ENCODE measurements at regions not wholly inside any gene's neighbourhood (a gene's known extent, or its start where the extent isn't known, plus 50 kb on each side); places are given as distances from the start of the nearest gene placed in this dataset.

DNA sequence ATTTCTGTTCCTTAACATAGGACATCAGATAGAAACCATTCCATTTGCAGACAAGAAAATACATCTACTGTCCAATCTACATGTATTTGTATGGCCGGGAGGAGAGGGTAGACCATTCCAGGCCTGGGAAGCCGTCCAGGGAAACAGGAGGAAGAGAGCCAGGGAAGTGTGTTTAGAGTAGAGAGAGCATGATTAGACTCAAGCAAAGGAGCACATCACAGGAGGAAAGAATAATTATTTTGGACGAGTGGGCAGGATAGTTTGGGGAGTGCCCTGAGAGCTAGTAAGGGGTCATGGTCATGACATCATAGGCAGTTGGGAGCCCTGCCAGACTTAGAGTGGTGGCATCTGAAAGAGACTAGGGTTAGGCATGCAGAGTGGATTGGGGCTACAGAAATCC lies 250.0 kb downstream of the HIVEP2 start:
- Mint-ChIP-seq H3K27ac (ENCODE audit: unreplicated experiment) (no peak overlapping the region), H3K4me3 (ENCODE audit: unreplicated experiment) (no peak overlapping the region), H3K36me3 (ENCODE audit: low read depth, unreplicated experiment) (no peaks in the 10 kb centered on the region), H3K4me1 (ENCODE audit: unreplicated experiment) (peaks cover 42% of the 10 kb centered on the region), H3K9me3 (ENCODE audit: unreplicated experiment) (no peaks in the 10 kb centered on the region), H3K27me3 (ENCODE audit: unreplicated experiment) (peaks cover 6% of the 10 kb centered on the region)
- TF ChIP-seq, protein P1, sequence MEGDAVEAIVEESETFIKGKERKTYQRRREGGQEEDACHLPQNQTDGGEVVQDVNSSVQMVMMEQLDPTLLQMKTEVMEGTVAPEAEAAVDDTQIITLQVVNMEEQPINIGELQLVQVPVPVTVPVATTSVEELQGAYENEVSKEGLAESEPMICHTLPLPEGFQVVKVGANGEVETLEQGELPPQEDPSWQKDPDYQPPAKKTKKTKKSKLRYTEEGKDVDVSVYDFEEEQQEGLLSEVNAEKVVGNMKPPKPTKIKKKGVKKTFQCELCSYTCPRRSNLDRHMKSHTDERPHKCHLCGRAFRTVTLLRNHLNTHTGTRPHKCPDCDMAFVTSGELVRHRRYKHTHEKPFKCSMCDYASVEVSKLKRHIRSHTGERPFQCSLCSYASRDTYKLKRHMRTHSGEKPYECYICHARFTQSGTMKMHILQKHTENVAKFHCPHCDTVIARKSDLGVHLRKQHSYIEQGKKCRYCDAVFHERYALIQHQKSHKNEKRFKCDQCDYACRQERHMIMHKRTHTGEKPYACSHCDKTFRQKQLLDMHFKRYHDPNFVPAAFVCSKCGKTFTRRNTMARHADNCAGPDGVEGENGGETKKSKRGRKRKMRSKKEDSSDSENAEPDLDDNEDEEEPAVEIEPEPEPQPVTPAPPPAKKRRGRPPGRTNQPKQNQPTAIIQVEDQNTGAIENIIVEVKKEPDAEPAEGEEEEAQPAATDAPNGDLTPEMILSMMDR (IDR thresholded peaks at IDR 0.05; ENCODE audit: unreplicated experiment), result no peak
- DNase-seq (ENCODE audit: low spot score), result no peak

DNA sequence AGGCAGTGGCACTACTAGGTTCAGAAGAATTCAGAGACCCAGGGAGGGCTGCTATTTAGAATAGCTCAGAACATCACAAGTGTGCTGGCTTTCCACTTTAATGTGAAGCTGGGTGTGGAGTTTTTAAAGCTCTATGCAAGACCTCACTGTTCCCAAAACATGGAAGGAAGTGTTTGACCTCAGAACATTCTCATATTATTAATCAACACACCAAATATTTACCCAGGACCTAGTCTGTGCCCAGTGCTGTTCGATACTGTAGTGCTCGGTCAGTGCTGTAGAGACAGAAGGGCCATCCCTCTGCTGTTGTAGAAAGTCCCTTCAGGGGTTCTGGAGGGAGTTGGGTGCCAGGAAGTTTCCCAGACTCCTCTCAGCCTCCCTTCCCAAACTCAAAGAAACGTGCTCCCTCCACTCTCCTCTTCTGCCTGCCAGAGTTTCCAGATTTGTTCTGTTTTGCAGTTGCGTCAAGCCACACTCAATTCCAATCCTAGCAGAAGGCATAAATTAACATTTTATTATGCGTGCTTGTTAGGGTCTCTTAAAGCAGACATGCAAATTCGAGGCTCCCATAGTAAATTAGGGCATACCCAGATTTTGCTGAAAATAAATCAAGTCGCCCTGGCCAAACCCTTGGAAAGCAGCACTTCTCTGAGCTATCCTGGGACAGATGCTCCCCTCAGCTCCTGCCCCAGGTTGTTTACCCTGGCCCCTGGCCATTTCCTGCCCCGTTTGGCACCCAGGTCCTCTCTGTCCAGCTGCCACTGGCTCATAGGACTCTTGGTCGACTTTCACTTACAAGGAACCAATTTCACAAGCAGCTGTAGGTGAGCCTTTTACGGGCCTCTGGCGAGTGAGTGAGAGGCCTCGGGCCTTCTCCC lies 248.6 kb downstream of the HIVEP2 start:
- H3K4me1 Mint-ChIP-seq (ENCODE audit: unreplicated experiment), result peaks cover 42% of the 10 kb centered on the region

DNA sequence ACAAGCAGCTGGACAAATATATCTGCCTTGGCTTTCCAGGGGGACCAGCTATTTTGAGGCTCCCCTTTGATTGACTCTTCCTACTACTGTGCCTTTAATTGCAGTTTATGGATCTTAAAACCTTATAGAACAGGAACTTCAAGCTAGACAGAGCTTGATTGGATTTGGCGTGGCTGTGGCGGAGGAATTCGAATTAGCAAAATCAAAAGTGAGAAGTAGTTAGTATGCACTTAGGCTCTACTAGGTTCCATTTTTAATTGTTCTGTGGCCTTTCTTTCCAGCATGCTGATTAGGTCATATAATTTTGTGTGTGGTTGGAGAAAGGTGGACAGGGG lies 248.0 kb downstream of the HIVEP2 start:
- H3K4me1 Mint-ChIP-seq (ENCODE audit: unreplicated experiment), result peaks cover 42% of the 10 kb centered on the region
- TF ChIP-seq, protein P1 (IDR thresholded peaks at IDR 0.05; ENCODE audit: unreplicated experiment), result no peak
- peak overlapping the region; percentile 8 for H3K27ac Mint-ChIP-seq (ENCODE audit: unreplicated experiment)
- no peaks in the 10 kb centered on the region for H3K36me3 Mint-ChIP-seq (ENCODE audit: low read depth, unreplicated experiment)
- no peak overlapping the region for H3K4me3 Mint-ChIP-seq (ENCODE audit: unreplicated experiment)
- DNase-seq (ENCODE audit: low spot score), result no peak
- H3K27me3 Mint-ChIP-seq (ENCODE audit: unreplicated experiment), result peaks cover 4% of the 10 kb centered on the region
- H3K9me3 Mint-ChIP-seq (ENCODE audit: unreplicated experiment), result no peaks in the 10 kb centered on the region

More for the DNA sequence above, 248.6 kb downstream of the HIVEP2 start:
- H3K4me3 Mint-ChIP-seq (ENCODE audit: unreplicated experiment), result no peak overlapping the region
- TF ChIP-seq, protein P1 (IDR thresholded peaks at IDR 0.05; ENCODE audit: unreplicated experiment), result no peak
- peaks cover 4% of the 10 kb centered on the region for H3K27me3 Mint-ChIP-seq (ENCODE audit: unreplicated experiment)
- H3K9me3 Mint-ChIP-seq (ENCODE audit: unreplicated experiment), result no peaks in the 10 kb centered on the region
- no peak for DNase-seq (ENCODE audit: low spot score)
- peak overlapping the region; percentile 8 for H3K27ac Mint-ChIP-seq (ENCODE audit: unreplicated experiment)
- no peaks in the 10 kb centered on the region for H3K36me3 Mint-ChIP-seq (ENCODE audit: low read depth, unreplicated experiment)

DNA sequence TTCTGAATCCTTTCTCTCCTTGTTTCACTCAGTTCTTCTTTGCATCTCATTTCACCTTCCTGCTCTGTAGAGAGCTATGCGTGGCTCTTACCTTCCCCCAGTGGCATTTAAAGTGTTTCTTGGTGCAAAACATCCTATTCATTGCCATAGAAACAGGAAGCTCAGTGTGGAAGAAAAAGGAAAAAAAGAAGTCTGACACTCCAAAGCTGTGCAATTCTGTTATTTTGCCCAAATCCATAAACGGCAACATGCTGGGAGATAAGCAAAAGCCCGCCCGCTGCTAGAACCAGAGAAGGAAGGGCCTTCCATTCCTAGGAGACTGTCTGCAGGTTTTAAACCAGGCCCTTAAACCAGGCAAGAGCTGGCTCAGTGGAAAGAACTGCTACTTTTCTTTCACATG lies 247.1 kb downstream of the HIVEP2 start:
- H3K27me3 Mint-ChIP-seq (ENCODE audit: unreplicated experiment), result peaks cover 4% of the 10 kb centered on the region
- TF ChIP-seq, protein P1 (IDR thresholded peaks at IDR 0.05; ENCODE audit: unreplicated experiment), result no peak
- peaks cover 47% of the 10 kb centered on the region for H3K4me1 Mint-ChIP-seq (ENCODE audit: unreplicated experiment)
- DNase-seq (ENCODE audit: low spot score), result no peak
- H3K36me3 Mint-ChIP-seq (ENCODE audit: low read depth, unreplicated experiment), result no peaks in the 10 kb centered on the region
- H3K9me3 Mint-ChIP-seq (ENCODE audit: unreplicated experiment), result no peaks in the 10 kb centered on the region
- H3K4me3 Mint-ChIP-seq (ENCODE audit: unreplicated experiment), result peak overlapping the region; percentile 17
- H3K27ac Mint-ChIP-seq (ENCODE audit: unreplicated experiment), result peak overlapping the region; percentile 96

DNA sequence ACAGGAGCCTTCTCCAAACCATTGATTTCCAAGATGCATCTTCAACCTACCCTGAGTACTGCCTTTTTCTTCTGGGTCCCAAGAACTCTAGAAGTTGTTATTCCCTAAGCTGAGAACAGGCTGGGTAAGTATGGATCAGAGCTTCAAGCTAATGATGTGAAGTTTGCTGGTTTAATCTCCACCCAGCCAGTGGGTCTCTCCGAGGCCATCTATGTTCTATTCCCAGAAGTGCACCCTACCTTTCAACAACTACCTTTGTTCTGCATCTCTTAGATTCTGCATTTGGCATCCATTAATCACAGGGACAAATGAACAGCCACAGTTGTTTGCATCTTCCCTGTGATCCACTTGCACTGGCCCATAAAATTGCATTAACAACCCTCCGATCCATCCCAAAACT lies 246.2 kb downstream of the HIVEP2 start:
- Mint-ChIP-seq H3K27me3 (ENCODE audit: unreplicated experiment) (peaks cover 4% of the 10 kb centered on the region), H3K4me1 (ENCODE audit: unreplicated experiment) (peaks cover 50% of the 10 kb centered on the region), H3K4me3 (ENCODE audit: unreplicated experiment) (peak overlapping the region; percentile 0), H3K36me3 (ENCODE audit: low read depth, unreplicated experiment) (no peaks in the 10 kb centered on the region), H3K9me3 (ENCODE audit: unreplicated experiment) (no peaks in the 10 kb centered on the region), H3K27ac (ENCODE audit: unreplicated experiment) (peak overlapping the region; percentile 96)
- no peak for DNase-seq (ENCODE audit: low spot score)
- TF ChIP-seq, protein P1 (IDR thresholded peaks at IDR 0.05; ENCODE audit: unreplicated experiment), result no peak

All from endothelial cell (in vitro differentiated cells).